Stimulated activated CD8-positive, alpha-beta memory T cell treated with anti-CD3 and anti-CD28 coated beads, Interleukin-15, amount 100 ng/mL, for 48 hours (primary cell): ENCODE measurements at regions not wholly inside any gene's neighbourhood (a gene's known extent, or its start where the extent isn't known, plus 50 kb on each side); places are given as distances from the start of the nearest gene placed in this dataset.

ENCODE experiments used
- DNase-seq, 2 donors: peaks; one replicate each; pipeline ENCODE4 v3.0.0-alpha.2; 2020; ENCODE audit warnings: low read depth in 2 of 2

DNA sequence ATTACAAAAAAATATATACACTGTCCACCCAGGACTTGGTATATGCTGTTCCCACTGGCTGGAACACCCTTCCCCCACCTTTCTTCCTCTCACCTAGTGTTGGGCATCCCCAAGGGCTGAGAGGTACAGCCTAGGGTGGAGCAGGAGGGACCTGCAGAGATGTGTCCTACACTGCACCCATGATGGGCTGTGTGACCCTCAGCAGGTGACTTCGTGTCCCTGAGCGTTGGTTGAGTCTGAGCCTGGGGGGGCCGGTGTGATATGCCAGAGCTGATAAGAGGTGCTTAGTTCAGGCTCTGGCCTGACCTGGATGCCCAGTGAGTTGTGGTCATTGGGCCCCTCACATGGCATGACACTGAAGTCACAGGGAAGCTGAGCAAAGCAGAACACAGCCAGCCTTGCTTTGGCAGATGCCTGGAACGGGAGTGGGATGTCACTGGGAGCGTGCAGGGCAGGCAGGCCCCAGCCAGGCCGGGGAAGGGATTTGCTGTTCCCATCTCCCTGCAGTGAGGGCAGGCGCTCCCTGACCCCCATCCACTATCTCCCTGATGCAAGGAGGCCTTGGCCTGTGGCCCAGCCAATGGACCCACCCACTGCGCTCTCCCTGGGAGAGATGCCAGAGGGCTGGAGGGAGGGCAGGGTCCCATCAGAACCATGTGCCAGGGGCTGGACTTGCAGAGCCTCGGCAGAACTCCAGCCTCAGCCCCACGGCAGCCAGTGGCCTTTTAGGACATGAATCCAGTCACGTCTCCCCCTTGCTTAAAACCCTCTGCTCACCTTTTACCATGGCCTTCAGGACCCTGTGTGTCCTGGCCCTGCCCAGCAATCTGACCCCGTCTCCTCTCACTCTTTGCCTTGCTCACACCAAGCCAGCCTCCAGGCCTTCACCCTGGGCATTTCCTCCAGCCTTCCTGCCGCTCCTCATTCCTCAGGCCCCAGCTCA is 138.9 kb downstream of the MN1 start:
- no peak for DNase-seq

DNA sequence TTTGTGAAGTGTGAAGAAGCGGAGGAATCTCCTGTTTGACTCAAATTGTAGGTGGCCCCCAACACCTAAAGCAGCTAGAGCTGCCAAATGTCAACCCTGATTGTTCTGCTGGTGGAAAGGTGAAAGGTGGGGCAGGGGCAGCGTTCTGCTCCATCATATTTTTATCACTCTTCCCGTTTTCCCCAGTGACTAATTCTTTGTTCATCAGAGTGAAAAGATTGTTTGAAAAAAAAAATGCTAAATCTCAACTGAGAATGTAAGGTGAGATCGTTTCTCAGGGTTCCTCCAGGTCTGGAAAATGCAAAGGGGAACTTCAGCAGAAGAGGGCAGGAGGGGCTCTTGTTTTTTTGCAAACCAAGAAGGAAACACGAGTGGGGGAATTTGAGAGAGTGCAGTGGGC is 137.7 kb downstream of the MN1 start:
- DNase-seq = no peak

DNA sequence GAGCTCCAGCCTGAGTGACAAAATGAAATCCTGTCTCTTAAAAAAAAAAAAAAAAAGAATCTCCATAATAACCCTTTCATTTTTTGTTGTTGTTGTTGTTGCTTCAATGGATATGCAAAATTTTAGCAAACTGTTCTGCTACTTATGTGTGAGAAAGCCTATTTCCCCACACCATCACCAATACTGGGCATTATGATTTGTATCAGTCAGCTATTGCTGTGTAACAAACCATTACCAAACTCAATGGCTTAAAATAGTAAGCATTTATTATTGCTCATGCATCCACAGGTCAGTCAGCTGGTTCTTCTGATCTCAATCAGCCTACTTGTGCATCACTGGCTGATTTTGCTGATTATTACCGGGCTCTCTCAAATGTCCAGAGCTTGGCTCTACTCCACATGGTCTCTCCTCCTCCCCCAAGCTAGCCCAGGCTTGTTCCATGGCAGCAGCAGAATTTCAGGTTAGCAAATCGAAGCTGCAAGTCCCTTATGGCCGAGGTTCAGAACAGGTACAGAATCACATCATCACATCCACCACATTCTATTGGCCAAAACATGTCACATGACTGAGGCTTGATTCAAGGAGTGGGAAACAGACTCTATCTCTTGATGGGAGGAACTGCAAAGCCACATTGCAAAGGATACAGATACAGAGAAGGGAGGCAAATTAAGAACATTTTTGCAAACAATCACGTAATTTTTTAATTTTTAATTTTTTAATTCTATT is 135.1 kb downstream of the MN1 start:
- no peak for DNase-seq

DNA sequence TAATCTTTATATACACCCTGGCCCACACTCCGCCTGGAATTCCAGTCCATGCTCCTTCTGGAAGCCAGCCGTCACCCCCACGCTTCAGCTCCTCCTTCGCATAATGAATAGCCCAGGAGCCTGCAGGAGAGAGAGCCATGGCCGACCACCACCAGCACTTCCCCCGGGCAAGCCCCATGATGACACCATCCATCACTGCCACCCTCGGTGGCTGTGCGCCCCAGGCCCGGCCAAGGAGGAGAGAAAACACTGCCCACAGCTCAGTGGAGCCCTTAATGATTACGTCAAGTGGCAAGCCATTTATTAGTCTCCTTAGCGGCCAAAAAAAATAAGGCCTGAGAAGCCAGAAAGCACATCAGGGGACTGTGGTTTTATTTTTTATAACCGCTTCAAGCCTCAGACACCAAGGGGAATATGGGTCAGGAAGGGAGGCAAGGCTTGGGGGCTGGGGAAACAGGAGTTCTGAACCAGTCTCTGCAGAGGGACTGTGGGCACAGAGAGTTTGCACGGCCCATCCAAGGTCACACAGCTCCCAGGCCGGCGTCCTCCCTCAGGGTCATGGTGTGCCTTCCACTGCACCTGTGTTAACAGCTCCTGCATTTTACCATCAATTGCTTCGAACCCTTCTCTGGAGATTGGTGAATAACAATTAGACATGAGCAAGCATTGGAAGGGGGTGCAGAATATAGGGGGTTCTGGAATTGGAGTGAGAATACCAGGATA is 134.3 kb downstream of the MN1 start:
- no peak for DNase-seq

DNA sequence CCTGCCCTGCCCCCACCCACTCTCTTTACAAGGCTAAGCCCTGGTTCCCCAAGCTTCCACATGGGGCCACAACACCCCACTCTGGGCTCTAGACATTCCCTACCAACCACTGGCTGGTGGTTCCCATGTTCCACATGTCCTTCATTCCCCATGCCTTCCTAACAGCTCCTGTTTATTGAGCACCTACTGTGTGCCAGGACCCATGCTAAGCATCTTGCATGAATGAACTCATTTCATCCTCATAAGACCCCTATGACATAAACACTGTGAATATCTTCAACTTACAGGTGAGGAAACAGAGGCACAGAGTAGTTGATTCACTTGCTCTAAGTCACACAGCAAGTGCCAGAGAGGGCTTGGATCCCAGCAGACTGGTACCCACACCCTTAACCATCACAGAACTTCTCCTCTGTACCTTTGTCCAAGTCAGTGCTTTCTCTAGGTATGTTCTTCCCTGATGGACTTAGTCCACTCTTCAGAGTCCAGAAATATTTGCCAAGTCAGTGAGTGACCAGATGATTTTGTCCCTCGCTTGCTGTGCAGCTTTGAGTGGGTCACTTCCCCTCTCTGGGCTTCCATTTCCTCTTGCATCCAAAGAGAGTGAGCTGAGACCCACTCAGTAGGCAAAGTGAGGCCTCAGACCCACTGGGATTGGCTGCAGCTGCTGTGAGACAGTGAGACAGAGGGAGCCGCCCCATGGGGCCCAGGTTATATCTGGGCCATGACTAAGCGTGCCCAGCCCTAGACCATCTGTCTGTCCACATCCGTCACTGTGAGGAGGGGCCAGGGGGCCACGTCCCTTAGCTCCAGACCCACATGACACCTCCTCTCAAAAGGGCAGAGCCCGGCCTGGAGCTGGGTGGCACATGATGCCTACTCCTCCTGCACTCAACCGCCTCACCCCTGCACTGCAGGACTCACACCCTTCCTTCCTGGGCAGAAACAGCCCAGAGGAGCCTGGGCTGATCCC is 132.4 kb downstream of the MN1 start:
- DNase-seq = no peak

DNA sequence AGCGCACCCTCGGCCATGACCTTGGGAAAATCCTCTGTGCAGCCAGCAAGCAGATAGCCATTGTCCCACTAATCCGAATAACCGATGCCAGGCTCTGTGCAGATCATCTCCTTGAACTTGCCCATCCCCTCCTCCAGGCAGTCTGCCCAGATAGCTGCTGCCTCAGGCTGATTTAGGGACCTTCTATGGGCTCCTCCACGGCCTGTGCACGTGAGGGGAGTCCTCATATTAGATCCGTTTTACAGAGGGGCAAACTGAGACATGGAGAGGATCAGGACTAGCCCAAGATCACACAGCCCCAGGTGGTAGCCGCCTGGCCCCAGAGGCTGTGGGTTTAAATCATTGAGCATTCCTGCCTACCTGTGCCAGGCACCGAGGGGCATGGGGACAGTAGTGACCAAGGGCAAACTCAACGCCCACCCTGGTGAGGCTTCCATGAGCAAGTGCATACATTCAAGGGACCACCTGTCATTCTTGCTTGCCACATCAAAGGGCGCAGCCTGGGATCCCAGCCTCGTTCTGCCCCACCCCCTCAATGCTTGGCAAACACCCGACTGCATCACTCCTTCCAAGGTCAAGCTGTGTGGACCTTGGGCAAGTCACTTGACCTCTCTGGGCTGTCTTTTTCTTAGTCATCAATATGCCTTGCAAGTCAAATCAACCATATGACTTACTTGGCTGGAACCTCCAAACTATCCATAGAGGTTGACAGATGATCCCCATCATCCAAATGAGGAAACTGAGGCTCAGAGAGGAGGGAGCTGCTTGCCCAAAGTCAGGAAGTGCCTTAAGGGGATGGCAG is 131.6 kb downstream of the MN1 start:
- DNase-seq = no peak

DNA sequence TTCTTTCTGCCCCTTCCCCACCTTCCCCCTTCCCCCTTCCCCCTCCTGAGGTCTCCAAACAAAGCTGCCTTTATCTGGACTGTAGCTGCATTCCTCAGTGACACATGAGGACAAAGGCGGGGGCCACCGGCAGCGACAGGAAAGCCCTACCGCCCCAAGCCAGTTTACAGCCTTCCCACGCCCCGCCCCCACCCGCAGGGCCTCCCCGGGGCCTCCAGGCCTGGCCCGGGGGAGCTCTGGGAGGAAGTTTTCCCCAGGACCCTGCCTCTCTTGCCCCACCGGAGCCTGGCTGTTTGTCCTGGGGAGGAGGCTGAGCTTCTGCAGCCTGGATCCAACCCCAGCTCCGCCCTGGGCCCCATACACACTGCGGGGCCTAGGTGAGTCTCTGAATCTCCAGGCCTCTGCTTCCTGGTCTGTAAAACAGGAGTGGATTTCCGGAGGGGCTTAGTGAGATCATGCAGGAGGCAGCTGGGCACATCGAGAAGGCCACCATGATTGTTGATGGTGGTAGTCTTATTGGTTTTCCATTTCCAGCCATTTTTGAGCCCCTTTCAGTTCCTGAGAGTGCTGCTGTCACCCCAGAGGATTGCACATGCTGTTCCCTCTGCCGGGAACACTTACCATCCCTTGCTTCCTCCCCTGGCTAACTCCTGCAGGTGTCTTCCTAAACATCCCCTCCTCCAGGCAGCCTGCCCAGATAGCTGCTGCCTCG is 130.7 kb downstream of the MN1 start:
- no peak for DNase-seq

DNA sequence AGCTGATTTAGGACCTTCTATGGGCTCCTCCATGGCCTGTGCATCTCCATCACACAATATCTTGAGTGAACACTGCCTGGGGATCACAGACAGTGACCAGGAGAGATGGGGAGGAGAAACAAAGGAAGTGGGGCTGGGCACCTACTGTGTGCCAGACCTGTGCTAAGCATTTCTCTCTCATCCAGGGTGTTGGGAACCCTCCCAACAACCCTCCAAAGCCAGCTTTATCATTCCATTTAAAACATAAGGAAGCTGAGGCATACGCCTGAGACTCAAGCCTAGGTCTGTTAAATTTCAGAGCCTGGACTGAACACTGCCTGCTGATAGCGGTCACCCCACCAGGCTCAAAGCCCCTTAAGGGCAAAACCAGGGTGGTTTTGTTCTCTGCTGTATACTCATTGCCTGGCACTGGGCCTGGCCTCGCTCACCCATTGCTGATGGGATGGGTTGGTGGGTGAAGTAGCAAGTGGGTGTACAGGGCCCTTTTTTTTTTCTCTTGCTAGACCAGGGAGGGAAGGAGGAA is 130.1 kb downstream of the MN1 start:
- DNase-seq = no peak

DNA sequence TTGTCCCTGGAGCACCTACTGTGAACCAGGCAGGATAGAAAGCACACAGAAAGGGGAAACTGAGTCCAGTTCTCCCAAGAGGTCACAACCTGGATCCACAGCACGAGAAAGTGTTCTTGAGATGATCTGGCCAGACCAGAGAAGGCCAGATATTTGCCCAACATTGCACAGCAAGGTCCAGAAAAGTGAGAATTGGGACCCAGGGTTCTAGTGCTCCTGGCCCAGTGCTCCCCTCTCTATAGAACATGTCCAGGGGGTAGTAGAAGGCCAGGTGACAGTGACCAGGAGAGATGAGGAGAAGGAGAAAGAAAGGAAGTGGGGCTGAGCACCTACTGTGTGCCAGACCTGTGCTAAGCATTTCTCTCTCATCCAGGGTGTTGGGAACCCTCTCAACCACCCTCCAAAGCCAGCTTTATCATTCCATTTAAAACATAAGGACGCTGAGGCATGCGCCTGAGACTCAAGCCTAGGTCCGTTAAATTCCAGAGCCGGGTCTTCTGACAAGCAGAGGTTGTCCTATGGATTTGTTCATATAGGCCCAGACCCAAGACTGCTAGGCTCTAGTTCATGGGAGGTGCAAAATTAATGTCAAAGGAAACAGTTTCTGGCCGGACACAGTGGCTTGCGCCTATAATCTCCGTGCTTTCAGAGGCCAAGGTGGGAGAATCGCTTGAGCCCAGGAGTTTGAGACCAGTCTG is 128.7 kb downstream of the MN1 start:
- DNase-seq = no peak

DNA sequence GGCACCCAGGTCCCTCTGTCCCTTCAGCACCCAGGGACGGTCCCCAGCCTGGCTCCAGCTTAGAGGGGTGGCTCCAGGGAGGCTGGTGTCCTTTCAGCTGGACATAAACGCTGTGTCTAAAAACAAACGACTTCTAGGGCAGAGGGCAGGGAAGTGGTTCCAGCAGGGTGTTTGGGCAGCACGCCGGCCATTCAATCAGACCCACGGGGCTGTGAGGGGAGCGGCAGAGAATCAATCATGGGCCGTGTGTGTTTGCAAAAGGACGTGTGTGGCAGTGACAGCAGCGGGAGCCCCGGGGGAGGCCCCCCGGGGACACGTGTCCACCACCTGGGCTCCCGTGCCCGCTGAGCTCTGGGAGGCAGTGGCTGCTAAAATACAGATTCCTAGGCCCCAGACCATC is 127.7 kb downstream of the MN1 start:
- no peak for DNase-seq

DNA sequence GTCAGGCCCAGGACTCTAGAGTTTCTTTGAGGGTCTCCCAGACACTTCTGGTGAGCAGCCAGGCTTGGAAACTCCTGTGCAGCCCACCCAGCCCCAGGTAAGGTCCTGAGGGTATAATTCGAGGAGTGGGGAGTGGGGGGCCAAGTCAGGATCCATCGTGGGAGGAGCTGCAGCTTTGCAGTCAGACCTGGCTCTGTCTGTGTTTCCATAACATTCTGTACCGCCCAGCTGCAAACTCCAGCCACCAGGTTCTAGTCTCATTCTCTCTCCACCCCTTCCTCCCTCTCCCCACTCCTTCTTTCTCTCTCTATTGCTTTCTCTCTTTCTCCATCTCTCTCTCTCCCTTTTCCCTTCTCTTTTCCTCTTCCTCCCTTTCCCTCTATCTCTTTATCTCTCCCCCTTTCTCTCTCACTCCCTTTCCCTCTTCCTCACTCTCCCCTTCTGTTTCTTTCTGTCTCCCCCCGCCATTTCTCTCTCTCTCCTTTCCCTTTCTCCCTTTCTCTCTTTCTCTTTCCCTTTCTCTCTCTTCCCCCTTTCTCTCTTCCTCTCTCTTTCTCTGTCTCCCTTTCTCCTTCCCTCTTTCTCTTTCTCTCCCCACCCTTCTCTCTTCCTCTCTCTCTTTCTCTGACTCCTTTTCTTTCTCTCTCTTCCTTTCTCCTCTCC is 127.2 kb downstream of the MN1 start:
- DNase-seq = no peak

DNA sequence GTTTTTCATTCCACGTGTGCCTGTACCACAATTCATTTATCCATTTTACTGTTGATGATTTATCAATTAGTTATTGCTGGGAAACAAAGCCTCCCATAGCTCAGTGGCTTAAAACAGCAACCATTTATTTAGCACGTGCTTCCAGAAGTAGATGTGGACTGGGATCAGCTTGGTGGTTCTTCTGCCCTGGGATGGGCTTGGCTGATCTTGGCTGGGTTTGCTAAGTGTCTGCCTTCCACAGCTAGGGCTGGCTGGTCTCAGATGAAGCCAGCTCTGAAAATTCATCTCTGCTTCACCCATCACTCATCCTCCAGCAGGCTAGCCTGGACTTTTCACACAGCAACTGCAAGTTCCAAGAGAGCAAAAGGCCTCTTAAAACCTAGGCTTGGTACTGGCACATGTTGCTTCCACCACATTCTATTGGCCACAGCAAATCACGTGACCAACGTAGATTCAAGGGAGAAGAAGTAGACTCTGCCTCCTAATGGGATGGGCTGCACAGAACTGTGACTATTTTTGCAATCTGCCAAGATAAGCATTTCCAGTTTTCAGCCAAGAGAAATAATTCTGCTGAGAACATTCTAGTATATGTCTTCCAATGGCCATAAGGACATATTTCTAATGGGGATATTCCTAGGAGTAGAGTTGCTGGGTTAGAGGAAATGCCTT is 124.9 kb downstream of the MN1 start:
- DNase-seq = no peak

DNA sequence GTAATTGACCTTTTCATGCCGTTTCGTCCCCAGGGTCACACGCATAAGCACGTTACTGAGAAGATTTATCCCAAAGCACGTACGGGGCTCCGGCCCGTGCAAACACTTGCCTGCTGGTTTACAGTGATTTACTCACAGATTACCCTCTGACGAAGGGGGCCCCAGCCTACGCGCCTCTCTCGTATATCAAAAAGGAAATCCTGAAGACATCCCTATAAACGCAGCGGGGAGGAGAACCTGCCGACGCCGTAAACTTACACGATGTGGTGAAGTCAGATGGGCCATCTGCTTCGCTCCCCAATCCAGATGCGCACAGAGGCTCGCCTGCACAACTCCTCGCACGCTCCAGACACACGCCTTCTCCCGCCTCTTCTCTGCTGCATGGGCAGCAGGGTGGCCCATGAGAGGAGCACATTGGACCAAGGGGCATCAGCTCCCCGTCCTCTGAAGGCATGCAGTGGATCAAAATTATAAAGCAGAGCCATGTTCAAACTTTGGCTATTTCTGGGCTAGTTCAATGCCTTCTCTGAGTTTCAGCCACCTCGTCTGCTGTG is 123.6 kb downstream of the MN1 start:
- DNase-seq = no peak

DNA sequence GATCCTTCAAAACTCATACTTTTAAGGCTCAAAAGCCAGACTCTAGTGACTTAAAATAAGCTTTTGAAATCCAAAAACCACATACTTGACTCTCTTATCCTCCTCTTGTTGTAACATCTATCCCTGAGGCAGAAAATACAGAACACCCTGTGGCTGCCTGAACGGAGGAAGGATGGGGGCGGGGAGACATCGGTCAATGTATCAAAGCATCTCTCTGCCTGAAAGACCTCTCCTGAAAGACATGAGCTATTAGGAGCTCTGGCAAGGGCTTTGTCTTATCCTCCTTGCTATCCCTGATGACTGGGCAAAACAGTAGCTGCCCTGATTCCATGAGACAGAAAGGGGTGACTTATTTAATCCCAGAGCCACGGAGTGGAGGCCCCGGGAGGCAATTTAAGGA is 122.4 kb downstream of the MN1 start:
- no peak for DNase-seq

DNA sequence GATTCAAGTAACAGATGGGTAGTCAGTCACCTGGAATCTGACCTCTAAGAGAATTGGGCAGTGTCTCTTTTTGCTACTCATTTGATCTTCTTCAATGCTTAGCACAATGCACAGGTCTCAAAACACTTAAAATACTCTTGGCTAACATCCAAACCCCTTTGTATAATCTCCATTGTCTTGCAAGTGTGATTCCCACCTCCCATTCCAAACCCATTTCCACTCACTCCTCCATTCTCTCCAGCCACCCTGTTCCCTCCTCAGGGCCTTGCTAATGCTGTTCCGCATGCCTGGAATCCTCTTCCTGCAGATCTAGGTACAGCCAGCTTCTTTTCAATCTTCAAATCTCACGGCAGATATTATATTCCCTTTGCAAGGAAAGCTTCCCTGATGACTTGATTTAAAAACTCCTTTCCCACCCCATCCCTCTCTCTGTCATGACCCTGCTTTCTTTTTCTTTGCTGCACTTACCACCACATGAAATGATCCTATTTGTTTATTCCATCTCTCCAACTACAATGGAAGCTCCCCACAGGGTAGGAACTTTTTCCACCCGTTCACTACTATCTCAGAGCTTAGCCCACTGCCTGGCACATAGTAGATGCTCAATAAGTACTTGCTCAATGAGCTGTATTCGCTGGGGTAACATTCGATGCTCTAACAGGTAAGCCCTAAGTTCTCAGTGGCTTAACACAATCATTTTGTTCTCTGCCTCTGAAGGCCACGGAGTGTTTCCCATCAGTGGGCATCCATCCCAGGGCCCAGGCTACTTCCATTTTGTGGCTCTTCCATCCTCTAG is 121.7 kb downstream of the MN1 start:
- no peak for DNase-seq

DNA sequence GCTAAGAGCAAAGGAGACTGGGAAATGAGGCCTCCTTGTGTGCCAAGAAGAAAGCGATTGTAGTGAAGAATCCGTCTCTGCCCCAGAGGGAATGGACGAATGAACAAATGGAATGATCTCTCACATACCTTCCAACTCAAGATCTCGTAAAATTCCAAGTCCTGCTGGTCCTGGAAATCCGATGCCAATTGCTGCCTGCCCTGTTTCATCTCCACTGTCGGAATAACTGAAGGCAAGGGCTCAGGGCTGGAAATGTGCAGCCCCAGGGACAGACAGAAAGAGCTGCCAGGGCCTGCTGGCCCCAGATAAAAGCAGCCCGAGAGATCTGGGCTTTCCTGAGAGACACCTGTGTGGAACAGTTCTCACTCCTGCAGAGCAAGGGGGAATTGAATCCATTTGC is 120.9 kb downstream of the MN1 start:
- no peak for DNase-seq

DNA sequence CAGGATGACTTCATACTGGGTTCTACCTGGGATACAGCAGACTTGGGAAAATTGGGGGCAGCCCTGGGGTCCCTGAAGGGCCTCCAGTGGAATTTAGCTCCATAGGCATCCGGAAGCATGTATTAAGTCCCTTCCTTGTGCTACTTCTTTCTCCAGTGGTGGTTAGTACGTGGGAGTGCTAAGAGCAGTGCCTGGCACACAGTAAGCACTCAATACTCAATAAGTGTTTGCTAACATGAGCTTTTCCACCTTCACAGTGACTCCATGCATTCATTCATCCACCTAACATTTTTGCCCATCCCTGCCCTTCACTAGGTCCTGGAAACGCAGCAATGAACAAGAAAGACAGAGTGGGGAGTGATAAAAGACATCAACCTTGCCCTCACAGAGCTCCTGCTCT is 120.5 kb downstream of the MN1 start:
- DNase-seq = no peak
